IPS-18c (cell line): ENCODE measurements at regions not wholly inside any gene's neighbourhood (a gene's known extent, or its start where the extent isn't known, plus 50 kb on each side); places are given as distances from the start of the nearest gene placed in this dataset.
"Not testable (repeated sequence)": the region's sequence is repeated elsewhere in the genome, so short reads cannot be mapped to it uniquely, and the experiment has no call there.

Experiments
- H3K4me3 ChIP-seq: 2 replicates; pipeline ENCODE4 v1.7.0; 2013; ENCODE audit warnings: low read depth, mild to moderate bottlenecking, low read length, moderate library complexity; ENCODE audit not compliant: insufficient read depth
- H3K9me3 ChIP-seq: one replicate; pipeline ENCODE4 v1.6.1; 2013; ENCODE audit warnings: mild to moderate bottlenecking, low read length, moderate library complexity; ENCODE audit not compliant: control insufficient read depth, insufficient read depth

- Histone ChIP-seq H3K4me3 (no peak overlapping the region), H3K9me3 (no peaks in the 10 kb centered on the region)
Measured at GRCh38 chr18:70553245-70553935, 264.5 kb downstream of the SOCS6 start.

DNA sequence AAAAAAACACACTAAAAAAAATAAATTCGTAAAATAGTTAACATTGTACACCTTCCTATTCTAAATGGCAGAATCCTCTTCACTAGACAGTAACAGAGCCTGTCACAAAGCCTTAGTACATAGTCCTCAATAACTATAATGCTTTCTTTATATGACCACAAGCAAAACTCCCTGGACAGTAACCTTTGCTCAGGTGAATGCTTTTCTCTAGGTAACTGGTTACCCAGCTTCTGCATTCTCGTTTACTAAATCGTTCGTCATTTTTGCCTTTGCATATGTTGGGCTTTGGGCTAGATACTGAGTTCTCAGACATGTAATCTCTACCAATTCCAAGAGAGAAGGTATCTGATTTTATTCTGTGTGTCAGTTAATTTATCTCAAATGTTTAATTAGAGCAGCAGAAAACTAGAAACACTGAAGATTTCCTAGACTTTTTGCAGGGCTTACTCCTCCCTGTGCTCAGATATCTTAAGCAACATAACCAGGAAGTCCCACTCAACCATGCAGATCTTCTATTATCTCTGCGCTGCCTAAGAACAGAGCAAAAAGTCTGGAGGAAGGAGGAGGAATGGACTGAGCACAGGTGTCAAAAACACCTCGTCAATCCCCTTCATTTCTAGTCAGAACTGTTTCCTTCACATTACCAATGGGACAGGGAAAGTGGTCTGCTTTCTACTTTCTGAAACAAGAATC, 247.7 kb downstream of the SOCS6 start:
- Histone ChIP-seq H3K4me3 (no peak overlapping the region), H3K9me3 (no peaks in the 10 kb centered on the region)

GRCh38 chr18:70535041-70535440, 246.2 kb downstream of the SOCS6 start:
- H3K4me3 ChIP-seq: no peak overlapping the region
- no peaks in the 10 kb centered on the region for H3K9me3 ChIP-seq

- H3K9me3 ChIP-seq, H3K4me3 ChIP-seq: not testable (repeated sequence)
Measured at GRCh38 chr18:70525322-70525721, 236.5 kb downstream of the SOCS6 start.

- no peak overlapping the region for H3K4me3 ChIP-seq
- H3K9me3 ChIP-seq: no peaks in the 10 kb centered on the region
Measured at GRCh38 chr18:70523792-70524182, 234.9 kb downstream of the SOCS6 start.

DNA sequence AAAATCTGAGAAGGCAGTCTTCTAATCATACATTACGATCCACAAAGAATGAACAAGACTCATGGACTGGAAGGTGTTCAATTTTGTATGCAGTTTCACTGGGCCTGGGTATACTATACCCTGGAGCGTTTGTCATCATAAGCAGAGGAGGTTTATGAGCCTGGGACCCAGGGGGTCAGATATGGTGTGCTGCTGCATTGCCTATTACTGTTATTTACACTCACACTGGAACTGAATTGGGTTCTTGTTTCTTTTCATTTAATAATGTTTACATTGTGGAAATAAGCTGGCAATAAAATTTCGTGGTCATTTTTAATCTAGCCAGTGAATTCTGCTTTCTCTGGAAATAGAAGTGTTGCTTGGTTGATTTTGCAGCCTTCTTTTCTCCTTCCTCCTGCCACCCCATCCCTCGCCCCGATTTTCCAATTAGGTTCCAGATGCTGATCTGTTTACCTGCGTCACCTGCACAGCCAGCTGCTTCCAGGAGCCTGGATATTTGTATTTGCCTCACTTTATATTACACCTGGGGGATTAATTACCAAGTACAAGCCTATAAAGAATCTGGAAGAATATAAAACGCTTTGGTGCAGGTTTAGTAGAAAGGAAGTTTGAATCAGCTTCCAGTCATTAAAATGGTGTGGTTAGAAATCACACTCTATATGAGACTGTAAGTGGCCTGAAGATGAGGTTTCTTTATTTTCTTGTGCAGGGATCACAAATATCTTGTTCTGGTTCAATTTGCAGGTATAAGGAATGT, 234.4 kb downstream of the SOCS6 start:
- H3K9me3 ChIP-seq: no peaks in the 10 kb centered on the region
- H3K4me3 ChIP-seq: no peak overlapping the region

- no peaks in the 10 kb centered on the region for H3K9me3 ChIP-seq
- H3K4me3 ChIP-seq: no peak overlapping the region
Measured at GRCh38 chr18:70522183-70522680, 233.4 kb downstream of the SOCS6 start.

DNA sequence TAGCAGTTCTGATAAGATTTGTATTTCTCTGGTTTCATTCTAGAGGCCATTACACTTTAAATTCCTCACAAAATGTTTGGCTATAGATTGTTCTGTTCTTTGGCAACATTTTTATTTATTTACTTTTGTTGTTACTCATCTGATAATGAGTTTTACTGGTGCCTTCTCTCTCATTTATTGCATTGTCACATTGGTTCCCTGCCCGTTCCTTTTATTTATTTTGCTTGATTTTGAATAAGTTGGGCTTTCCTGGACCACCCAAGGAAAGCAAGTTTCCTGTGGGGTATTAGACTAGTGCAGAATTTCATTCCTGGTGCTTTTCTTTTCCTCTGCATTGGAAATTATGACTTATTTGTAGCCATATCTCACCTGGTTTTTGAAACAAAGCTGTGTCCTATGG, 232.0 kb downstream of the SOCS6 start:
- H3K9me3 ChIP-seq: no peaks in the 10 kb centered on the region
- H3K4me3 ChIP-seq: no peak overlapping the region

GRCh38 chr18:70513502-70514171, 224.8 kb downstream of the SOCS6 start:
- no peaks in the 10 kb centered on the region for H3K9me3 ChIP-seq
- H3K4me3 ChIP-seq: no peak overlapping the region

DNA sequence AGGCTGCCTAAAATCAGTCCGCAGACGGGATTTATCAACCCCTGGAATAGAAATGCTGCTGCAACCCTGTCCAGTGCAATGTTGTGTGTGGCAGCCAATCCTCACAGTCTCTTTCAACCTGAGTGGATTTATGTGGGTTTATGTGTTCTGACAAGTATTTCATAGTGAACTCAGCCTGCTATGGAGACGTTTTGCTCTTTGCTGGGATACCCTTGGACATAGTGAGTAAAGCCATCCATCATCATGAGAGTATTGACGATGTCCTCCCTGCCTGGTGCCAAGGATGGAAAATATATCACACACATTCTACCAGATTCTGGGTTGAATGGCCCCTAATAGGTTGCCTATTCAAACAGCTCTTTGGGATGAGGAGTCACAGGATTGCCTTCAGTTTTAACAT, 219.1 kb downstream of the SOCS6 start:
- no peak overlapping the region for H3K4me3 ChIP-seq
- no peaks in the 10 kb centered on the region for H3K9me3 ChIP-seq

- Histone ChIP-seq H3K9me3 (no peaks in the 10 kb centered on the region), H3K4me3 (no peak overlapping the region)
Measured at GRCh38 chr18:70506511-70506910, 217.7 kb downstream of the SOCS6 start.

- no peaks in the 10 kb centered on the region for H3K9me3 ChIP-seq
- H3K4me3 ChIP-seq: no peak overlapping the region
Measured at GRCh38 chr18:70503060-70503459, 214.2 kb downstream of the SOCS6 start.

DNA sequence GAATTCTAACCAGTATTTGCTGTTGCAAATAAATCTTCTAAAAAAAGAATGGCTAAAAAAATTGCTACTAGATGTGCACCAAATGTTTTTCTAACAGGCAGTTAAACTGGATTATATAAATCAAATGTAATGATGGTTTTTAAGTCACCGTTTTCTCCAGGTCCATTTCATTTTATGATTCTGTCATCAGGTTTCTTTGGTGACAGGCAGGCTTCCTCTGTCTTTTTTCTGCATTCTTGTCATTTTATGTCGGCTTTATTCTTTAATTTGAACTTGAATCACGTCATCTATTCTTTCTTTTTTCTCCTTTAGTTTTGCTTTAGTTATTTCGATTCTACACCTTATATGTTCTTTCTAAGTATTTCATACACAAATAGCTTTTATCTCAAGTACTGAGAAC, 212.5 kb downstream of the SOCS6 start:
- no peak overlapping the region for H3K4me3 ChIP-seq
- H3K9me3 ChIP-seq: no peaks in the 10 kb centered on the region

- no peak overlapping the region for H3K4me3 ChIP-seq
- no peaks in the 10 kb centered on the region for H3K9me3 ChIP-seq
Measured at GRCh38 chr18:70500748-70501147, 211.9 kb downstream of the SOCS6 start.

- Histone ChIP-seq H3K4me3 (no peak overlapping the region), H3K9me3 (no peaks in the 10 kb centered on the region)
Measured at GRCh38 chr18:70499218-70499691, 210.4 kb downstream of the SOCS6 start.

GRCh38 chr18:70496353-70497294, 207.8 kb downstream of the SOCS6 start:
- H3K9me3 ChIP-seq: no peaks in the 10 kb centered on the region
- no peak overlapping the region for H3K4me3 ChIP-seq
